ENCODE measurements at regions not wholly inside any gene's neighbourhood (a gene's known extent, or its start where the extent isn't known, plus 50 kb on each side); places are given as distances from the start of the nearest gene placed in this dataset.

GRCh38 chr4:52265781-52266525, 214.8 kb downstream of the SPATA18 start:
- TF ChIP-seq CTCF (IDR thresholded peaks at IDR 0.05) (no peak), POLR2A (IDR thresholded peaks at IDR 0.05) (no peak)

Data from esophagus squamous epithelium (tissue), 4 donors.